GM10248 (cell line): ENCODE measurements at regions not wholly inside any gene's neighbourhood (a gene's known extent, or its start where the extent isn't known, plus 50 kb on each side); places are given as distances from the start of the nearest gene placed in this dataset.

ENCODE experiments used
- CTCF ChIA-PET: fragments of 300-600 bp; sonication (Branson Sonifier 250); formaldehyde crosslinking; extraction: SDS; loops from one replicate; lab custom pipeline; 2021; ENCODE audit warnings: antibody characterized with exemption; lab: Yijun Ruan, JAX
- POLR2A ChIA-PET: fragments of 350-650 bp; sonication (Branson Sonifier 250); formaldehyde crosslinking; extraction: SDS; loops from one replicate; lab custom pipeline; 2020; ENCODE audit warnings: antibody characterized with exemption; lab: Yijun Ruan, JAX
- DNase-seq: peaks from one replicate; pipeline ENCODE4 v3.0.0; 2012; ENCODE audit errors: extremely low spot score
- CTCF ChIP-seq: IDR thresholded peaks from 2 replicates; pipeline ENCODE4 v1.5.1; 2012; ENCODE audit warnings: mild to moderate bottlenecking, low read depth; ENCODE audit errors: extremely low read depth, missing control alignments, control extremely low read depth

- POLR2A ChIA-PET: no interaction called here
- TF ChIP-seq CTCF: no peak
- CTCF ChIA-PET: no interaction called here
Measured at GRCh38 chr16:47855431-47855830, 300.4 kb downstream of the ABCC12 start.

GRCh38 chr16:47854737-47855136 is 301.1 kb downstream of the ABCC12 start:
- DNase-seq: no peak
- ChIA-PET CTCF (no interaction called here), POLR2A (no interaction called here)
- no peak for TF ChIP-seq CTCF

More at GRCh38 chr16:47855431-47855830, 300.4 kb downstream of the ABCC12 start:
- no peak for DNase-seq

- POLR2A ChIA-PET: no interaction called here
- CTCF ChIA-PET: no interaction called here
- no peak for DNase-seq
- TF ChIP-seq CTCF: no peak
Measured at GRCh38 chr16:47852991-47853390, 302.8 kb downstream of the ABCC12 start.

- DNase-seq: no peak
- CTCF ChIA-PET: interaction anchor here (1.1 kb wide), 1 partner anchor 29 kb away, joined by 3 read pairs; no protein-coding TSS in a partner anchor
- POLR2A ChIA-PET: no interaction called here
- TF ChIP-seq CTCF: no peak
Measured at GRCh38 chr16:47851146-47851545, 304.6 kb downstream of the ABCC12 start.

- POLR2A ChIA-PET: no interaction called here
- TF ChIP-seq CTCF: no peak
- CTCF ChIA-PET: interaction anchor here (1.1 kb wide), 1 partner anchor 31 kb away, joined by 3 read pairs; no protein-coding TSS in a partner anchor
- no peak for DNase-seq
Measured at GRCh38 chr16:47849736-47850135, 306.1 kb downstream of the ABCC12 start.

GRCh38 chr16:47848421-47849109 is 307.2 kb downstream of the ABCC12 start:
- TF ChIP-seq CTCF: no peak
- DNase-seq: no peak
- ChIA-PET POLR2A (no interaction called here), CTCF (interaction anchor here (2.9 kb wide), 1 partner anchor 9 kb away, joined by 8 read pairs; no protein-coding TSS in a partner anchor)
